Fibroblast of lung (primary cell): ENCODE measurements at regions not wholly inside any gene's neighbourhood (a gene's known extent, or its start where the extent isn't known, plus 50 kb on each side); places are given as distances from the start of the nearest gene placed in this dataset.

ENCODE experiments used
- EZH2 ChIP-seq: IDR thresholded peaks from 2 replicates; pipeline ENCODE4 v1.5.1; 2012; ENCODE audit warnings: low read length, control low read depth, mild to moderate bottlenecking; ENCODE audit errors: missing control alignments
- TF ChIP-seq, protein P1 (sequence below), 2 donors: IDR thresholded peaks in 1 of 2; conservative IDR thresholded peaks in 1 of 2; 1 replicate in 1 of 2; 2 replicates in 1 of 2; pipeline ENCODE4 v1.5.1; 2011 to 2012; ENCODE audit warnings: low read length in 2 of 2, control low read depth in 1 of 2, inconsistent platforms in 1 of 2, low read depth in 1 of 2, mild to moderate bottlenecking in 1 of 2

DNA sequence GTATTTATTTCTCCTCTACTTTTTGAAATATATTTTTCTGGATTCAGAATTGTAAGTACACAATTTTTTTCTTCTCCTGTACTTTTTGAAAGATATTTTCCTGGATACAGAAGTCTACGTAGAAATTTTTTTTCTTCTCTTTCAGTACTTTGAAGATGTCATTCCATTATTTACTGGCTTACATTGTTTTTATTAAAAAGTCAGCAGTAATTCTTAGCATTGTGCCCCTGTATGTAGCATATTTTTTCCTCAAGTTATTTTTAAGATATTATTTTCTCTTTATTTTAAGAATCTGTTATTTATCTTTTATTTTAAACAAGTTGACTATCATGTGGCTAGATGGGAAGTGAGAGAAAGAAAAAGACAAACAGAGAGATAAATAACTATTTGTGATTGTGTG is 119.0 kb upstream of the NPSR1 start:
- TF ChIP-seq, protein P1, sequence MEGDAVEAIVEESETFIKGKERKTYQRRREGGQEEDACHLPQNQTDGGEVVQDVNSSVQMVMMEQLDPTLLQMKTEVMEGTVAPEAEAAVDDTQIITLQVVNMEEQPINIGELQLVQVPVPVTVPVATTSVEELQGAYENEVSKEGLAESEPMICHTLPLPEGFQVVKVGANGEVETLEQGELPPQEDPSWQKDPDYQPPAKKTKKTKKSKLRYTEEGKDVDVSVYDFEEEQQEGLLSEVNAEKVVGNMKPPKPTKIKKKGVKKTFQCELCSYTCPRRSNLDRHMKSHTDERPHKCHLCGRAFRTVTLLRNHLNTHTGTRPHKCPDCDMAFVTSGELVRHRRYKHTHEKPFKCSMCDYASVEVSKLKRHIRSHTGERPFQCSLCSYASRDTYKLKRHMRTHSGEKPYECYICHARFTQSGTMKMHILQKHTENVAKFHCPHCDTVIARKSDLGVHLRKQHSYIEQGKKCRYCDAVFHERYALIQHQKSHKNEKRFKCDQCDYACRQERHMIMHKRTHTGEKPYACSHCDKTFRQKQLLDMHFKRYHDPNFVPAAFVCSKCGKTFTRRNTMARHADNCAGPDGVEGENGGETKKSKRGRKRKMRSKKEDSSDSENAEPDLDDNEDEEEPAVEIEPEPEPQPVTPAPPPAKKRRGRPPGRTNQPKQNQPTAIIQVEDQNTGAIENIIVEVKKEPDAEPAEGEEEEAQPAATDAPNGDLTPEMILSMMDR (conservative IDR thresholded peaks at IDR 0.05 in 1 of 2, IDR thresholded peaks at IDR 0.05 in 1 of 2; ENCODE audit: low read depth in 1 of 2, low read length in 2 of 2), result no peak
- TF ChIP-seq EZH2, result no peak
